HG02938 (cell line): ENCODE measurements at regions not wholly inside any gene's neighbourhood (a gene's known extent, or its start where the extent isn't known, plus 50 kb on each side); places are given as distances from the start of the nearest gene placed in this dataset.
"Not testable (repeated sequence)": the region's sequence is repeated elsewhere in the genome, so short reads cannot be mapped to it uniquely, and the experiment has no call there.

Source experiments
- ATAC-seq: cut with Tn5 transposase; IDR thresholded peaks from one replicate; pipeline ENCODE4 v1.9.1; 2021; ENCODE audit warnings: mild to moderate bottlenecking, moderate library complexity; ENCODE audit not compliant: unreplicated experiment

DNA sequence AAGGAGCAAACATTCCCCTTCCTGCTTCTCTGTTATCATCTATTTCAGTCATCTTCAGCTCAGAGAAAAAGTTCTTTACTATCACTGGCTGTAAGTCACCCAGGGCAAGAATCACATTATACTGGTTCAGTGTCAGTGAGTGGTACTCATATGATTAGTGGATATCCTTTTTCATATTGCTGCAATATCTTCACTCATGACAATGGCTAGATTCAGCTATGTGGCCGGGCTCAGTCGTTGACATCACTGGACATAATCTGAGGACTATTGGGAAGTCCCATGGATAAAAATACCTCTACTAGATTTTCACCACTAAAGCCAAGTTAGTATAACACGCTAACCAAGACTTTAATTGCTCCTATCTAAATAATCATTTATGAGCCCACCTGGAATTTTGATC is 91.3 kb upstream of the UBE2E2 start:
- no peak for ATAC-seq

GRCh38 chr3:23112491-23112890 is 90.6 kb upstream of the UBE2E2 start:
- no peak for ATAC-seq

- no peak for ATAC-seq
Measured at GRCh38 chr3:23113455-23114171, 89.5 kb upstream of the UBE2E2 start.

DNA sequence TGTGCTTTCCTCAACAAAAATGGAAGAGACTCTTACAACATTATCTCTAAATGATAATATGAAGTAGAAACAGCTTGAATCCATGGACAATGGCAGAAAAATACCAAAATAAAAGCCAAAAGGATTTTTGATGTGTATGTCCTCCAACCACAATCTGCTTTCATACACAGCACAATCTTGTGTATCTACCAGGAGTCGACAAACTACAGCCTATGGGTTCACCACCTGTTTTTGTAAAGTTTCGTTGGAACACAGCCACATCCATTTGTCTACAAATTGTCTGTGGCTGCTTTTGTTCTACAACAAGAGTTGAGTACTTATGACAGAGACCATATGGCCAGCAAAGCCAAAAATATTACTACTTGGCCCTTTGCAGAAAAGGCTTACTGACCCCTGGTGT is 88.7 kb upstream of the UBE2E2 start:
- ATAC-seq: no peak

DNA sequence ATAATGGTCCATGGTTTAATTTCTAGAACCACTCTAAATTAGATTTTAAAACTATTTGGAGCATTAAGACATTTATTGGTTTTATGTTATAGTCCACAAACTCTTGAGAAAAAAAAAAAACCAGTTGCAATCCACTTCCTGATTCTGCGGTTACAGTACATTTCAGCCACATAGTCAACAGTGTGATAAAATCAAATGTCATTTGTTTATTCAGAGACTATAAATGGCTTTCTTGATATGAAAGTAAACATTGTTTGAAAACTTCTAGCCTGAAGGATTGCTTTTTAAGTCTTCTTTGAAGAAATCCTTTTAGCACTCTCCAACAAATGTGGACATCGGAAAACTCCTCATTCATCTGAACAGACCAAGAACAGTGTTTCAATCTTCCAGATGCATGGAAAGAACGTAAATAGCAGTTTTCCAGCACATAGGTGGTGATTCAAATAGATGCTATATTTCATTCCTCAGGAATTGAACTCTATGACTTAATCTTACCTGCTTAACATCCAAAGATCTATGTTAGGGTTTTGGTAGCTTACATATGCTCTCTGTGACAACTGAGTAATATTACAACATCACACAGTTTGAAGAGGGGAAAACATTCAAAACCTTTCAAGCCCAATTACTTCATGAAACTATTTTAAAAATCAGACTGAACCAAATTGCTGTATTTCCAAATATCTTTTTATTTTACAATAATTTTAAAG is 87.8 kb upstream of the UBE2E2 start:
- no peak for ATAC-seq

DNA sequence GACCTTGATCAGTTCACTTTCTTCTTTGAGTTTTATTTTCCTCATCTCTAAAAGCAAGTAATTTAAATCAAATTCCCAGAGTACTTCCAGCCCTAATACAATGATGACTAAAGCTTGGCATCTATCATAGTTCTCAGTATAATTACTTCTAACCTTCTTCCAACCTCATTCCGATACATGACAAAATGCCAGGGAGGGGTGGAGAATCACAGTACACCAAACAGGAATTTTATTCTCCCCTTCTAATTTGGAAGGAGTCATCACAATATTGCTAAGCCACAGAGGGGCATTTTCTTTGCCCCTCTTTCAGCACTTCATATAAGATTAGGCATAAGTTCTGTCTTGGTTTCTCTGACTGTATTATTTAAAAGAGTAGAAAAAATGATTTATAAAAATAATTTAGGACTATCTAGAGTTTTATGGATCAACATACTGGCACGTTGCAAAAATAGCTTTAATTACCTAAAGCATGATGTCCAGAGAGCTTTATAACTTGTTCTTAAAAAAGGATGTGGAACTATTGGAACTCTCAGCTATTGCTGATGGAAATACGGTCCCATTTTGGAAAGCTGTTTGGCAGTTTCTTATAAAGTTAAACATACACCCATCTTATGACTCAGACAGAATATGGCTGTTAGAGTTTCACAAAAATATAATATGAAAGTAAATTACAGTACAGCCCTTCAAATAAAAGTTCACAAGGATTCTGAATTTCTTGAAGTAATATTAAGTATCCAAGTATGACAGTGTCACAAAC is 86.9 kb upstream of the UBE2E2 start:
- ATAC-seq: no peak

GRCh38 chr3:23117856-23118255 is 85.3 kb upstream of the UBE2E2 start:
- no peak for ATAC-seq

DNA sequence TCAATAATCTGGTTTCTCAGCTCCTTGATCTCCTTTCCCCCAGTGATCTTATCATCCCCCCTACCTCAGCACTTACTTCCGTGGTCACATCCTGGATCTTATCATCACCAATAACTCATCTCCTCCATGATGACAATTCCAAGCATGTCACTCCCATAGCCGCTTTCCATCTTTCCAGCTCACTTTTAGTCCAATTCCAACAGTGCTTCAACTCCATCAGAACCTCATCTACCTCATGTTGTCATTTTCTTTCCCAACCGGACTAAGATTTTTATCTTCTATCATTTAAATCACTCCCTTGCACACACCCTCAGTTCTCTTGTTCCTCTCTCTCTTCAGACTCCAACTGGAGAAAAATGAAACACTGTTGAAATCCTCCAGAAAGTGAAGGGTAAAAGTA is 75.9 kb upstream of the UBE2E2 start:
- no peak for ATAC-seq

- ATAC-seq: no peak
Measured at GRCh38 chr3:23128655-23129054, 74.5 kb upstream of the UBE2E2 start.

- ATAC-seq: no peak
Measured at GRCh38 chr3:23129117-23129516, 74.0 kb upstream of the UBE2E2 start.

DNA sequence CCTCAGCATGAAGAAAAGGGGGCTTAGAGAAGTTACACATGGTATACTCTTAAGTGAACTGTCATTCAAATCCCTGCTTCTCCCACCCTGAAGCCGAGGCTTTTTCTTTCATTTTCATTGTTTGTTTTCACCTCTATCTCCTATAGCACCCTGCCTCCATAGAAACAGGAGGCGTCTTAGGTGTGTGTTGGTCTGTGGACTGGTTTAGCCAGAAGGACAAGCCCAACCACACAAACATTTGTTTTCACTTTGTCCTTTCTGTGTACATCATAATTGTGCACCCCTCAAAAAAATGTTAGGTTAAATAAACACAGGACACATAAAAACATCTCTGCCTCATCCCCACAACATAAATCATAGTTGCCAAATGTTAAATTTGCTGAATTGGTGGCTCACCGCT is 73.3 kb upstream of the UBE2E2 start:
- no peak for ATAC-seq

DNA sequence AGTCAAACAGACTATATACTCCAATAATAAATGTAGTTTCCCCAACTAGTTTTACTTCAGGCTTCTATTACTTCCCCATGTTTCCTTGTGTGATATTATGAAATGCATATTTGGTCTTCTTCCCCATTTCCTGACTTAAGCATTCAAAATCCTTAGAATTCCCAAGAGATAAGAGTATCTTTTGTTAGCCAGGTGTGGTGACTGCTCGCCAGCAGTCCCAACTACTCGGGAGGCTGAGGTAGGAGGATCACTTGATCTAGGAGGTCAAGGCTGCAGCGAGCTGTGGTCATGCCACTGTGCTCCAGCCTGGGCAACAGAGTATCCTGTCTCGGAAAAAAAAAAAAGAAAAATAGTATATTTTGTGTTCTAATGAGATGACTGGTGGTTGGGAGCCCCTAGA is 72.7 kb upstream of the UBE2E2 start:
- no peak for ATAC-seq

DNA sequence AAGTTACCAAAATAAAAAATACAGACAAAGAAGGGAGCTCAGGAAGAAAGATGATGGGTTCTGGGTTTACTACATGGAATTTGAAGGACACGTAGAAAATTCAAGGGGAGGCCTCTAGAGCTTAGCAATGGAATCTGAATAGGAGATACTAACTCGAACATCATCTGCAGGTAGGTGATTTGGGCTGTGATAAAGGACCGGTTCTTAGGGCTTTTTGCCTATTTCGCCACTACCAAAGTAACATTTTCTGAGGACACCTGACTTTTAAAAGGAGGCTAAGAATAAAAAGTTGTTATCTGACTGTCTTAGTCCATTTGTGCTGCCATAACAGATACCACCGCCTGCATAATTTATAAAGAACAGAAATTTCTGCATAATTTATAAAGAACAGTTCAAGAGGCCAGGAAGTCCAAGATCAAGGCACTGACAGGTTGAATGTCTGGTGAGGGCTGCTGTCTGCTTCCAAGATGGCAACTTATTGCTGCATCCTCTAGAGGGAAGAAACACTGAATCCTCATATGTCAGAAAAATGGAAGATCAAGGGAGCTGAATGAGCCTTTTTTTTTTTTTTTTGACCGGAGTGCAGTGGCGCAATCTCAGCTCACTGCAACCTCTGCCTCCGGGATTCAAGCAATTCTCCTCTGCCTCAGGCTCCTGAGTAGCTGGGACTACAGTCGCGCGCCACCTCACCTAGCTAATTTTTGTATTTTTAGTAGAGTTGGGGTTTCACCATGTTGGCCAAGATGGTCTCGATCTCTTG is 67.9 kb upstream of the UBE2E2 start:
- ATAC-seq: no peak

- no peak for ATAC-seq
Measured at GRCh38 chr3:23136054-23136453, 67.1 kb upstream of the UBE2E2 start.

DNA sequence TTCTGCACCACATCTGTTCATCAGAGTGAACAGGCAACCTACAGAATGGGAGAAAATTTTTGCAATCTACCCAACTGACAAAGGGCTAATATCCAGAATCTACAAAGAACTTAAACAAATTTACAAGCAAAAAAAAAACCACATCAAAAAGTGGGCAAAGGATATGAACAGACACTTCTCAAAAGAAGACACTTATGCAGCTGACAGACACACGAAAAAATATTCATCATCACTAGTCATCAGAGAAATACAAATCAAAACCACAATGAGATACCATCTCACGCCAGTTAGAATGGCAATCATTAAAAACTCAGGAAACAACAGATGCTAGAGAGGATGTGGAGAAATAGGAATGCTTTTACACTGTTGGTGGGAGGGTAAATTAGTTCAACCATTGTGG is 59.1 kb upstream of the UBE2E2 start:
- ATAC-seq: not testable (repeated sequence)

DNA sequence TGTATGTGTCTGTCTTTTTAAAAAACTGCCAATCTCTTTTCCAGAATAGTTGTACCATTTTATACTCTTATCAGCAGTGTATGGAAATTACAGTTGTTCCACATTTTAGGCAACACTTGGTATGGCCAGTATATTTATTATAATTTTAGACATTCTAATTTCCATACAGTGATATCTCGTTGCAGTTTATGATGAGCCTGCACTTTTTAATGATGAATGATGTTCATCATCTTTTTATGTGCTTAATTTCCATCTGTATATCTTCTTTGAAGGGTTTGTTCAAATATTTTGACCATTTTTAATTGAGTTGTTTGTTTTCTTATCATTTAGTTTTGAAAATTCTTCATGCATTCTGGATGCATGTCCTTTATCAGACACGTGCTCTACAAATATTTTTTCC is 57.0 kb upstream of the UBE2E2 start:
- ATAC-seq: no peak

DNA sequence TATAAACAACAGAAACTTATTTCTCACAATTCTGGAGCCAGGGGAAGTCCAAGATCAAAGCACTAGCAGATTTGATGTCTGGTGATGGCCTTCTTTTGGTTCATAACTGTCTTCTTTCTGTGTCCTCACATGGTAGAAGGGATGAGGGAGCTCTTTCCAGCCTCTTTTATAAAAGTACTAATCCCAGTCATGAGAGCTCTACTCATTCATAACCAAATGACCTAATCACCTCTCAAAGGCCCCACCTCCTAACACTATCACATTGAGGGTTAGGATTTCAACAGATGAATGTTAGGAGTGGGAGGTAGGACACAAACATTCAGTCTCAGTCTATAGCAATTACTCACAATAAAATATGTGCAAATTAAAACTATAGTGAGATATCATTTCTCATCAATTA is 50.1 kb upstream of the UBE2E2 start:
- ATAC-seq: no peak
